GM23338 (cell line): ENCODE measurements at regions not wholly inside any gene's neighbourhood (a gene's known extent, or its start where the extent isn't known, plus 50 kb on each side); places are given as distances from the start of the nearest gene placed in this dataset.

Experiments
- ATAC-seq: fragments of 200-7000 bp; cut with Tn5 transposase; 3 replicates; pipeline ENCODE4 v1.9.1; 2020
- DNase-seq: peaks from one replicate; pipeline ENCODE4 v3.0.0-alpha.2; 2015; ENCODE audit warnings: low spot score
- H2AFZ ChIP-seq: fragments of 200-600 bp; sonication (generic); 2 replicates; pipeline ENCODE4 v1.8.0; 2016; ENCODE audit warnings: antibody characterized with exemption, mild to moderate bottlenecking, moderate library complexity
- H3F3A ChIP-seq: fragments of 200-600 bp; sonication (generic); replicated peaks from 2 replicates; pipeline ENCODE4 v1.8.0; 2017; ENCODE audit warnings: antibody characterized with exemption, mixed run types, low read depth
- H3K27ac ChIP-seq: fragments of 200-600 bp; sonication (generic); 2 replicates; pipeline ENCODE4 v1.6.1; 2016; ENCODE audit warnings: low read depth
- H3K27me3 ChIP-seq: fragments of 200-600 bp; sonication (generic); 2 replicates; pipeline ENCODE4 v1.8.0; 2016; ENCODE audit warnings: mild to moderate bottlenecking, mixed run types, moderate library complexity; ENCODE audit not compliant: insufficient read depth
- H3K36me3 ChIP-seq: fragments of 200-600 bp; sonication (generic); 2 replicates; pipeline ENCODE4 v1.8.0; 2016; ENCODE audit warnings: mild to moderate bottlenecking; ENCODE audit not compliant: insufficient read depth
- H3K4me1 ChIP-seq: fragments of 200-600 bp; sonication (generic); 2 replicates; pipeline ENCODE4 v1.8.0; 2016; ENCODE audit warnings: mild to moderate bottlenecking, moderate library complexity; ENCODE audit not compliant: insufficient read depth
- H3K4me2 ChIP-seq: fragments of 200-600 bp; sonication (generic); 2 replicates; pipeline ENCODE4 v1.7.1; 2017; ENCODE audit warnings: mixed run types
- H3K4me3 ChIP-seq: fragments of 200-600 bp; sonication (generic); 2 replicates; pipeline ENCODE4 v1.6.1; 2016; ENCODE audit warnings: mixed run types
- H3K79me2 ChIP-seq: fragments of 200-600 bp; sonication (generic); replicated peaks from 2 replicates; pipeline ENCODE4 v1.8.0; 2017; ENCODE audit warnings: mild to moderate bottlenecking; ENCODE audit not compliant: insufficient read depth
- H3K9me2 ChIP-seq: fragments of 200-600 bp; sonication (generic); 2 replicates; pipeline ENCODE4 v1.8.0; 2017; ENCODE audit not compliant: insufficient read depth
- H4K20me1 ChIP-seq: fragments of 200-600 bp; sonication (generic); replicated peaks from 2 replicates; pipeline ENCODE4 v1.8.0; 2017; ENCODE audit warnings: mild to moderate bottlenecking; ENCODE audit not compliant: insufficient read depth
- H3K27ac Mint-ChIP-seq: 2 replicates; pipeline ENCODE4 v1.8.0; 2020; ENCODE audit warnings: inconsistent platforms, mild to moderate bottlenecking, moderate library complexity, mixed read lengths
- H3K27me3 Mint-ChIP-seq: 3 replicates; pipeline ENCODE4 v1.8.0; 2022; ENCODE audit warnings: low read depth, mild to moderate bottlenecking, moderate library complexity, mixed read lengths, inconsistent platforms; ENCODE audit not compliant: insufficient read depth, poor library complexity
- H3K36me3 Mint-ChIP-seq: 3 replicates; pipeline ENCODE4 v1.8.0; 2021; ENCODE audit warnings: low read depth, mild to moderate bottlenecking, inconsistent platforms, moderate library complexity, mixed read lengths
- H3K4me1 Mint-ChIP-seq: 3 replicates; pipeline ENCODE4 v1.8.0; 2020; ENCODE audit warnings: mild to moderate bottlenecking, inconsistent platforms, mixed read lengths
- H3K4me3 Mint-ChIP-seq: 3 replicates; pipeline ENCODE4 v1.8.0; 2021; ENCODE audit warnings: moderate library complexity, mild to moderate bottlenecking, inconsistent platforms, mixed read lengths
- H3K9me3 Mint-ChIP-seq: 3 replicates; pipeline ENCODE4 v1.8.0; 2020; ENCODE audit warnings: moderate library complexity, mild to moderate bottlenecking, inconsistent platforms, mixed read lengths
- CREB1 ChIP-seq: fragments of 250-450 bp; sonication (Bioruptor Pico); IDR thresholded peaks from 2 replicates; pipeline ENCODE4 v1.5.0; 2020; ENCODE audit warnings: low read depth, mild to moderate bottlenecking, moderate library complexity
- EZH2 ChIP-seq: fragments of 200-600 bp; sonication (generic); IDR thresholded peaks from one replicate; pipeline ENCODE4 v1.8.0; 2017; ENCODE audit warnings: antibody characterized with exemption, mild to moderate bottlenecking, low read depth; ENCODE audit not compliant: unreplicated experiment
- EZH2phosphoT487 ChIP-seq: fragments of 200-600 bp; sonication (generic); IDR thresholded peaks from one replicate; pipeline ENCODE4 v1.8.1; 2018; ENCODE audit warnings: antibody characterized with exemption; ENCODE audit not compliant: unreplicated experiment
- JUNB ChIP-seq: IDR thresholded peaks from one replicate; pipeline ENCODE4 v1.6.1; 2016; ENCODE audit warnings: antibody characterized with exemption; ENCODE audit not compliant: unreplicated experiment
- NANOG ChIP-seq: IDR thresholded peaks from 2 replicates; pipeline ENCODE4 v1.6.1; 2016; ENCODE audit warnings: antibody characterized with exemption, borderline replicate concordance
- POLR2AphosphoS5 ChIP-seq: IDR thresholded peaks from 2 replicates; pipeline ENCODE4 v1.6.1; 2016; ENCODE audit warnings: antibody characterized with exemption, low read depth
- STAT1 ChIP-seq: IDR thresholded peaks from one replicate; pipeline ENCODE4 v1.6.1; 2016; ENCODE audit warnings: antibody characterized with exemption; ENCODE audit not compliant: unreplicated experiment
- ZNF114 ChIP-seq: fragments of 250-450 bp; sonication (Bioruptor Pico); IDR thresholded peaks from 2 replicates; pipeline ENCODE4 v1.5.0; 2020; ENCODE audit warnings: mild to moderate bottlenecking, moderate library complexity
- ZNF331 ChIP-seq: fragments of 250-450 bp; sonication (Bioruptor Pico); IDR thresholded peaks from 2 replicates; pipeline ENCODE4 v1.5.0; 2020; ENCODE audit warnings: low read depth, mild to moderate bottlenecking, moderate library complexity
- TF ChIP-seq, protein P1 (sequence below), 2 experiments: fragments of 200-600 bp in 1 of 2; sonication (generic) in 1 of 2; conservative IDR thresholded peaks; 2 replicates each; pipeline versions ENCODE4 v1.5.1 to v1.6.1; 2016 to 2017; ENCODE audit warnings: antibody characterized with exemption in 2 of 2, low read depth in 2 of 2, mild to moderate bottlenecking in 2 of 2, moderate library complexity in 1 of 2
- TF ChIP-seq, protein P2 (sequence below): IDR thresholded peaks from one replicate; pipeline ENCODE4 v1.6.1; 2018; ENCODE audit warnings: antibody characterized with exemption; ENCODE audit not compliant: unreplicated experiment
- TF ChIP-seq, protein P3 (sequence below): fragments of 250-450 bp; sonication (Bioruptor Pico); IDR thresholded peaks from 2 replicates; pipeline ENCODE4 v1.5.0; 2020; ENCODE audit warnings: mild to moderate bottlenecking, moderate library complexity
- TF ChIP-seq, protein P4 (sequence below): IDR thresholded peaks from 2 replicates; pipeline ENCODE4 v1.6.1; 2016; ENCODE audit warnings: antibody characterized with exemption

DNA sequence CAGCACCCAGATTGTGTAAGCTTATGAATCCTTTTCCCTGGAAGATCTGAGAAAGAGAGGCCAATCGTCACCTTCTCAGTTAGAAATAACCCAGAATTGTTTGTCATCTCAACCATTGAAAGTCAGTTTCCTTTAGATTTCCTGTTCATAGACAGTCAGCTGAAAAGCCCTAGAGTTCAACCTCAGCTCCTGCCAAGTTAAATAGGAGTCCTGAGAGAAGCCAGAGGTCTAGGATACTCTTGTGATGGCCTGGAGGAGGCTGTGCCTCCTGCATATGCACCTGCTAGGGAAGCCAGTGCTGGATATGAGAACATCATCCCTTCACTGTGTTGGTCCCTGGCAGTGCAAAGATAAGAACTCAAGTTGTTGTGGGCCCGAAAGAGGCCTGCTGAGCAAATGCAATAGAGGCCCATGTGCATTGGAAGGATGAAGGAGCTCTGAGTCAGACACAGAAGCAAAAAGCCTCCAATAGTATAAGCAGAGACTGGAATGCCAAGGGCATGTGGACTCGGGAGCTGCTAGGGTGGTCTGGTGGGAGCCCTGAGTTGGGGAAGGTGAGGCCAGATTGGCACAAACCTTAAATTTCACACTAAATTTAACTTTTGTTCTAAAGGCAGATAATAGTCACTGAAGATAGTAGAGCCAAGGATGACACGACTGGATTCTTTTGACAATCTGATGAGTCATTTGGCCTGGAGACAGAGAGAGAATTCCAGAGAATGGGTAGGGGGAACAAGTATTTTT lies 520.9 kb upstream of the CDH5 start:
- H4K20me1 ChIP-seq: no peaks in the 10 kb centered on the region
- H3K4me3 Mint-ChIP-seq: no peak overlapping the region
- no peak overlapping the region for H2AFZ ChIP-seq
- H3K9me2 ChIP-seq: no peaks in the 10 kb centered on the region
- no peak overlapping the region for H3K27ac ChIP-seq
- H3K4me3 ChIP-seq: no peak overlapping the region
- peaks cover 5% of the 10 kb centered on the region for H3K27me3 Mint-ChIP-seq
- ATAC-seq (no peak), DNase-seq (peak; percentile 5)
- H3K79me2 ChIP-seq: no peaks in the 10 kb centered on the region
- H3K4me1 Mint-ChIP-seq: peaks cover 5% of the 10 kb centered on the region; the same call in 2 of the 3 replicates
- H3F3A ChIP-seq: no peaks in the 10 kb centered on the region
- TF ChIP-seq, protein P1, sequence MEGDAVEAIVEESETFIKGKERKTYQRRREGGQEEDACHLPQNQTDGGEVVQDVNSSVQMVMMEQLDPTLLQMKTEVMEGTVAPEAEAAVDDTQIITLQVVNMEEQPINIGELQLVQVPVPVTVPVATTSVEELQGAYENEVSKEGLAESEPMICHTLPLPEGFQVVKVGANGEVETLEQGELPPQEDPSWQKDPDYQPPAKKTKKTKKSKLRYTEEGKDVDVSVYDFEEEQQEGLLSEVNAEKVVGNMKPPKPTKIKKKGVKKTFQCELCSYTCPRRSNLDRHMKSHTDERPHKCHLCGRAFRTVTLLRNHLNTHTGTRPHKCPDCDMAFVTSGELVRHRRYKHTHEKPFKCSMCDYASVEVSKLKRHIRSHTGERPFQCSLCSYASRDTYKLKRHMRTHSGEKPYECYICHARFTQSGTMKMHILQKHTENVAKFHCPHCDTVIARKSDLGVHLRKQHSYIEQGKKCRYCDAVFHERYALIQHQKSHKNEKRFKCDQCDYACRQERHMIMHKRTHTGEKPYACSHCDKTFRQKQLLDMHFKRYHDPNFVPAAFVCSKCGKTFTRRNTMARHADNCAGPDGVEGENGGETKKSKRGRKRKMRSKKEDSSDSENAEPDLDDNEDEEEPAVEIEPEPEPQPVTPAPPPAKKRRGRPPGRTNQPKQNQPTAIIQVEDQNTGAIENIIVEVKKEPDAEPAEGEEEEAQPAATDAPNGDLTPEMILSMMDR (conservative IDR thresholded peaks at IDR 0.05; ENCODE audit: low read depth in 2 of 2): no peak
- TF ChIP-seq, protein P2, sequence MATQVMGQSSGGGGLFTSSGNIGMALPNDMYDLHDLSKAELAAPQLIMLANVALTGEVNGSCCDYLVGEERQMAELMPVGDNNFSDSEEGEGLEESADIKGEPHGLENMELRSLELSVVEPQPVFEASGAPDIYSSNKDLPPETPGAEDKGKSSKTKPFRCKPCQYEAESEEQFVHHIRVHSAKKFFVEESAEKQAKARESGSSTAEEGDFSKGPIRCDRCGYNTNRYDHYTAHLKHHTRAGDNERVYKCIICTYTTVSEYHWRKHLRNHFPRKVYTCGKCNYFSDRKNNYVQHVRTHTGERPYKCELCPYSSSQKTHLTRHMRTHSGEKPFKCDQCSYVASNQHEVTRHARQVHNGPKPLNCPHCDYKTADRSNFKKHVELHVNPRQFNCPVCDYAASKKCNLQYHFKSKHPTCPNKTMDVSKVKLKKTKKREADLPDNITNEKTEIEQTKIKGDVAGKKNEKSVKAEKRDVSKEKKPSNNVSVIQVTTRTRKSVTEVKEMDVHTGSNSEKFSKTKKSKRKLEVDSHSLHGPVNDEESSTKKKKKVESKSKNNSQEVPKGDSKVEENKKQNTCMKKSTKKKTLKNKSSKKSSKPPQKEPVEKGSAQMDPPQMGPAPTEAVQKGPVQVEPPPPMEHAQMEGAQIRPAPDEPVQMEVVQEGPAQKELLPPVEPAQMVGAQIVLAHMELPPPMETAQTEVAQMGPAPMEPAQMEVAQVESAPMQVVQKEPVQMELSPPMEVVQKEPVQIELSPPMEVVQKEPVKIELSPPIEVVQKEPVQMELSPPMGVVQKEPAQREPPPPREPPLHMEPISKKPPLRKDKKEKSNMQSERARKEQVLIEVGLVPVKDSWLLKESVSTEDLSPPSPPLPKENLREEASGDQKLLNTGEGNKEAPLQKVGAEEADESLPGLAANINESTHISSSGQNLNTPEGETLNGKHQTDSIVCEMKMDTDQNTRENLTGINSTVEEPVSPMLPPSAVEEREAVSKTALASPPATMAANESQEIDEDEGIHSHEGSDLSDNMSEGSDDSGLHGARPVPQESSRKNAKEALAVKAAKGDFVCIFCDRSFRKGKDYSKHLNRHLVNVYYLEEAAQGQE: no peak
- no peak for TF ChIP-seq NANOG
- TF ChIP-seq ZNF331: no peak
- TF ChIP-seq, protein P3, sequence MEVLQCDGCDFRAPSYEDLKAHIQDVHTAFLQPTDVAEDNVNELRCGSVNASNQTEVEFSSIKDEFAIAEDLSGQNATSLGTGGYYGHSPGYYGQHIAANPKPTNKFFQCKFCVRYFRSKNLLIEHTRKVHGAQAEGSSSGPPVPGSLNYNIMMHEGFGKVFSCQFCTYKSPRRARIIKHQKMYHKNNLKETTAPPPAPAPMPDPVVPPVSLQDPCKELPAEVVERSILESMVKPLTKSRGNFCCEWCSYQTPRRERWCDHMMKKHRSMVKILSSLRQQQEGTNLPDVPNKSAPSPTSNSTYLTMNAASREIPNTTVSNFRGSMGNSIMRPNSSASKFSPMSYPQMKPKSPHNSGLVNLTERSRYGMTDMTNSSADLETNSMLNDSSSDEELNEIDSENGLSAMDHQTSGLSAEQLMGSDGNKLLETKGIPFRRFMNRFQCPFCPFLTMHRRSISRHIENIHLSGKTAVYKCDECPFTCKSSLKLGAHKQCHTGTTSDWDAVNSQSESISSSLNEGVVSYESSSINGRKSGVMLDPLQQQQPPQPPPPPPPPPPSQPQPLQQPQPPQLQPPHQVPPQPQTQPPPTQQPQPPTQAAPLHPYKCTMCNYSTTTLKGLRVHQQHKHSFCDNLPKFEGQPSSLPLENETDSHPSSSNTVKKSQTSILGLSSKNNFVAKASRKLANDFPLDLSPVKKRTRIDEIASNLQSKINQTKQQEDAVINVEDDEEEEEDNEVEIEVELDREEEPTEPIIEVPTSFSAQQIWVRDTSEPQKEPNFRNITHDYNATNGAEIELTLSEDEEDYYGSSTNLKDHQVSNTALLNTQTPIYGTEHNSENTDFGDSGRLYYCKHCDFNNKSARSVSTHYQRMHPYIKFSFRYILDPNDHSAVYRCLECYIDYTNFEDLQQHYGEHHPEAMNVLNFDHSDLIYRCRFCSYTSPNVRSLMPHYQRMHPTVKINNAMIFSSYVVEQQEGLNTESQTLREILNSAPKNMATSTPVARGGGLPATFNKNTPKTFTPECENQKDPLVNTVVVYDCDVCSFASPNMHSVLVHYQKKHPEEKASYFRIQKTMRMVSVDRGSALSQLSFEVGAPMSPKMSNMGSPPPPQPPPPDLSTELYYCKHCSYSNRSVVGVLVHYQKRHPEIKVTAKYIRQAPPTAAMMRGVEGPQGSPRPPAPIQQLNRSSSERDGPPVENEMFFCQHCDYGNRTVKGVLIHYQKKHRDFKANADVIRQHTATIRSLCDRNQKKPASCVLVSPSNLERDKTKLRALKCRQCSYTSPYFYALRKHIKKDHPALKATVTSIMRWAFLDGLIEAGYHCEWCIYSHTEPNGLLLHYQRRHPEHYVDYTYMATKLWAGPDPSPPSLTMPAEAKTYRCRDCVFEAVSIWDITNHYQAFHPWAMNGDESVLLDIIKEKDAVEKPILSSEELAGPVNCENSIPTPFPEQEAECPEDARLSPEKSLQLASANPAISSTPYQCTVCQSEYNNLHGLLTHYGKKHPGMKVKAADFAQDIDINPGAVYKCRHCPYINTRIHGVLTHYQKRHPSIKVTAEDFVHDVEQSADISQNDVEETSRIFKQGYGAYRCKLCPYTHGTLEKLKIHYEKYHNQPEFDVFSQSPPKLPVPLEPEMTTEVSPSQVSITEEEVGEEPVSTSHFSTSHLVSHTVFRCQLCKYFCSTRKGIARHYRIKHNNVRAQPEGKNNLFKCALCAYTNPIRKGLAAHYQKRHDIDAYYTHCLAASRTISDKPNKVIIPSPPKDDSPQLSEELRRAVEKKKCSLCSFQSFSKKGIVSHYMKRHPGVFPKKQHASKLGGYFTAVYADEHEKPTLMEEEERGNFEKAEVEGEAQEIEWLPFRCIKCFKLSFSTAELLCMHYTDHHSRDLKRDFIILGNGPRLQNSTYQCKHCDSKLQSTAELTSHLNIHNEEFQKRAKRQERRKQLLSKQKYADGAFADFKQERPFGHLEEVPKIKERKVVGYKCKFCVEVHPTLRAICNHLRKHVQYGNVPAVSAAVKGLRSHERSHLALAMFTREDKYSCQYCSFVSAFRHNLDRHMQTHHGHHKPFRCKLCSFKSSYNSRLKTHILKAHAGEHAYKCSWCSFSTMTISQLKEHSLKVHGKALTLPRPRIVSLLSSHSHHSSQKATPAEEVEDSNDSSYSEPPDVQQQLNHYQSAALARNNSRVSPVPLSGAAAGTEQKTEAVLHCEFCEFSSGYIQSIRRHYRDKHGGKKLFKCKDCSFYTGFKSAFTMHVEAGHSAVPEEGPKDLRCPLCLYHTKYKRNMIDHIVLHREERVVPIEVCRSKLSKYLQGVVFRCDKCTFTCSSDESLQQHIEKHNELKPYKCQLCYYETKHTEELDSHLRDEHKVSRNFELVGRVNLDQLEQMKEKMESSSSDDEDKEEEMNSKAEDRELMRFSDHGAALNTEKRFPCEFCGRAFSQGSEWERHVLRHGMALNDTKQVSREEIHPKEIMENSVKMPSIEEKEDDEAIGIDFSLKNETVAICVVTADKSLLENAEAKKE: no peak
- TF ChIP-seq ZNF114: no peak
- no peak for TF ChIP-seq EZH2phosphoT487
- no peak for TF ChIP-seq EZH2
- TF ChIP-seq JUNB: no peak
- no peak for TF ChIP-seq CREB1
- no peak for TF ChIP-seq POLR2AphosphoS5
- TF ChIP-seq STAT1: no peak
- TF ChIP-seq, protein P4, sequence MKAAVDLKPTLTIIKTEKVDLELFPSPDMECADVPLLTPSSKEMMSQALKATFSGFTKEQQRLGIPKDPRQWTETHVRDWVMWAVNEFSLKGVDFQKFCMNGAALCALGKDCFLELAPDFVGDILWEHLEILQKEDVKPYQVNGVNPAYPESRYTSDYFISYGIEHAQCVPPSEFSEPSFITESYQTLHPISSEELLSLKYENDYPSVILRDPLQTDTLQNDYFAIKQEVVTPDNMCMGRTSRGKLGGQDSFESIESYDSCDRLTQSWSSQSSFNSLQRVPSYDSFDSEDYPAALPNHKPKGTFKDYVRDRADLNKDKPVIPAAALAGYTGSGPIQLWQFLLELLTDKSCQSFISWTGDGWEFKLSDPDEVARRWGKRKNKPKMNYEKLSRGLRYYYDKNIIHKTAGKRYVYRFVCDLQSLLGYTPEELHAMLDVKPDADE: no peak
- no peaks in the 10 kb centered on the region for H3K36me3 Mint-ChIP-seq
- H3K4me2 ChIP-seq: no peak overlapping the region
- no peaks in the 10 kb centered on the region for H3K27me3 ChIP-seq
- H3K4me1 ChIP-seq: no peaks in the 10 kb centered on the region
- H3K9me3 Mint-ChIP-seq: no peaks in the 10 kb centered on the region
- no peaks in the 10 kb centered on the region for H3K36me3 ChIP-seq
- no peak overlapping the region for H3K27ac Mint-ChIP-seq
